ENCODE measurements at regions not wholly inside any gene's neighbourhood (a gene's known extent, or its start where the extent isn't known, plus 50 kb on each side); places are given as distances from the start of the nearest gene placed in this dataset.

DNA sequence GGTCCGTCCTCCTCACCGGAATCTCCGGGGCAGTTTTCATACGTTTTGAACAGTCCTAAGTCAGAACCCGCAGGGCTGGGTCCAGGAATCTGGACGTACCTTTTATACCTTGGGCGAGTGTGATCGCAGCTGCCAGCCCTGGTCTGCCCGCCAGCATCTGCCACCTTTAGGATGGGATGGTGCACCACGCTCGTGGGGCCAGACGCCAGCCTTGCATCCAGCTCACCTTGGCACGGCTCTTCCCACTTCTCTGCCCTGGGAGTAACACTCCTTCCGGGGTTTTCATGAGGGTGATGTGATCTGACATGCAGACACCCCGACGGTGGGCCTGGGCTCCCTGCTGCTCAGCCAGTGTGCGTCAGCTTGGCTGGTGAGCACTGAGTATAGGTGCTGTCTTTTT, 66.6 kb upstream of the ZNF469 start:
- peak overlapping the region; percentile 63 for H3K4me2 ChIP-seq (ENCODE audit: low read length)
- H3K9ac ChIP-seq (ENCODE audit: low read depth, low read length), result peak overlapping the region; percentile 5
- peaks cover 23% of the 10 kb centered on the region for H3K4me1 ChIP-seq (ENCODE audit: control insufficient read depth, insufficient read depth, low read length)
- H3K4me3 ChIP-seq (ENCODE audit: low read length), result peak overlapping the region; percentile 36
- H3K27me3 ChIP-seq (ENCODE audit: control insufficient read depth, insufficient read depth, low read length), result no peaks in the 10 kb centered on the region
- no peaks in the 10 kb centered on the region for H3K36me3 ChIP-seq (ENCODE audit: insufficient read depth, low read length)
- H3K9me3 ChIP-seq (replicated peaks; ENCODE audit: low read length), result peaks cover 4% of the 10 kb centered on the region

DNA sequence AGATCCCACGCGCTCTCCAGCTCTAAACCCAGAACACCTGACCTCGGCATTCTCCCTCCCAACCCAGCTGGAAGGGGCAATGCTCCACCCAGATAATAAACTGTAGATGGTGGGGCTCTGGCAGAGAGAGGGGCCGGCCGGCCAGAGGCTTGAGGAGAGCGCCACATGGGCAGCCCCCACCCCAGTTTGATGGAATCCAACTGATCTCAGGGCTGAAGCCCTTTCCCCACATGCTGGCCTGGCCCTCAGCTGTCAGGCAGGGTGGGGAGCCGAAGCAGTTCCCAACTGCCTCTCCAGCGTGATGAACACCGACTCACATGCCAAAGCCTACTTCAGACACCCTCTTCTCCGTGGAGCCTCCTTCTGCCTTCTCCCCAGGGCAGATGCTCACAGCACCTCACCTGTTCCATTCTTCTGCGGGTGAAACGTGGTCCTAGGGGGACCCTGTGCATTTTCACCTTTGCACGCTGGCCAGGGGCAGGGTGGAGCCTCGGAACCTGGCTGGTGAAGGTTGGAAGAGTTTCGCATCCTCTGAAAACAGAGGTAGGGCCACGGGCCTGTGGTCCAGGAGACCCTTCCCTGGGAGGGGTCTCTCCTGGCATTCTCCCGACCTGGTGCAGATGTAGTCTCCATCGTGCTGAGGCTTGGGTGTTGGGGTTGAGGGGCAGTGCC, 65.7 kb upstream of the ZNF469 start:
- peaks cover 23% of the 10 kb centered on the region for H3K4me1 ChIP-seq (ENCODE audit: control insufficient read depth, insufficient read depth, low read length)
- no peak overlapping the region for H3K4me3 ChIP-seq (ENCODE audit: low read length)
- no peaks in the 10 kb centered on the region for H3K36me3 ChIP-seq (ENCODE audit: insufficient read depth, low read length)
- peaks cover 4% of the 10 kb centered on the region for H3K9me3 ChIP-seq (replicated peaks; ENCODE audit: low read length)
- no peak overlapping the region for H3K4me2 ChIP-seq (ENCODE audit: low read length)
- no peak overlapping the region for H3K9ac ChIP-seq (ENCODE audit: low read depth, low read length)
- no peaks in the 10 kb centered on the region for H3K27me3 ChIP-seq (ENCODE audit: control insufficient read depth, insufficient read depth, low read length)

DNA sequence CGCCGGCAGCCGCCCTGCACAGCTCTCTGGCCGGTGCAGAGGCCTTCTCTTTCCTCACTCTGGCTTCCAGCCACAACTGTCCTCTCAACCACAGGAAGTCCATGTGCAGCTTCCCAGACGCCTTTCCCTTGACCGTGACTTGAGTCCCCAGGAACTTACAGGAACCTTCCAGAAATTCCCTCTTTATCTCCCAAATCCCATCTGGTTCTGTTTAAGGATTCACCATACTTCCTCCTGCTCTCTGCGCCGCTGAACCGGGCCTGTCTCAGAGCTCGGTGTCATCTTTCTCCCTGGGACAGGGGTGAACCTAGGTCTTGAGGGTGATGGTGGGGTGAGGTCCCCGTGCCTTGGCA, 65.2 kb upstream of the ZNF469 start:
- Histone ChIP-seq H3K4me3 (ENCODE audit: low read length) (no peak overlapping the region), H3K4me2 (ENCODE audit: low read length) (no peak overlapping the region), H3K9ac (ENCODE audit: low read depth, low read length) (no peak overlapping the region), H3K27me3 (ENCODE audit: control insufficient read depth, insufficient read depth, low read length) (no peaks in the 10 kb centered on the region), H3K36me3 (ENCODE audit: insufficient read depth, low read length) (no peaks in the 10 kb centered on the region), H3K9me3 (replicated peaks; ENCODE audit: low read length) (peaks cover under 1% of the 10 kb centered on the region), H3K4me1 (ENCODE audit: control insufficient read depth, insufficient read depth, low read length) (peaks cover 23% of the 10 kb centered on the region)

GRCh38 chr16:88318051-88318450, 64.7 kb upstream of the ZNF469 start:
- H3K4me3 ChIP-seq (ENCODE audit: low read length), result no peak overlapping the region
- H3K36me3 ChIP-seq (ENCODE audit: insufficient read depth, low read length), result no peaks in the 10 kb centered on the region
- H3K4me2 ChIP-seq (ENCODE audit: low read length), result no peak overlapping the region
- H3K27me3 ChIP-seq (ENCODE audit: control insufficient read depth, insufficient read depth, low read length), result no peaks in the 10 kb centered on the region
- H3K9me3 ChIP-seq (replicated peaks; ENCODE audit: low read length), result no peaks in the 10 kb centered on the region
- H3K4me1 ChIP-seq (ENCODE audit: control insufficient read depth, insufficient read depth, low read length), result peaks cover 23% of the 10 kb centered on the region
- H3K9ac ChIP-seq (ENCODE audit: low read depth, low read length), result no peak overlapping the region

DNA sequence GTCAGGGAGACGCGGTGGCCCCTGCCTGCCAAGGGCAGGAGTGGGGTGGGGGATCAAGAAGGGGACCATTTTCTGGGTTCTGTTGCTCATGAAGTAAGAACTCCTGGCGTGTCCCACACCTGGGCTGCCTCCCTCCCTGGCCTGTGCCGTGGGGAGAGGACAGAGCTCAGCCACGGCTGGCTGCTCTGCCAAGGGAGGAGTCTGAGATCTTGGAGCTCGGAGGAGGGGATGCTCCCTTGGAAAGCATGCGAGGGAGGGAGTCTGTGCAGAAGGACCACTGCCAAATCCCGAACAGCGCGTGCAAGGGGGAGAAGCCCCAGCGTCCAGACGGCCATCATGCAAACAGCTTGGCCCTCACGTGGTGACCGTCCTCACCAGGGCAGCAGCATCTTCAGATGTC, 64.2 kb upstream of the ZNF469 start:
- Histone ChIP-seq H3K9ac (ENCODE audit: low read depth, low read length) (no peak overlapping the region), H3K27me3 (ENCODE audit: control insufficient read depth, insufficient read depth, low read length) (no peaks in the 10 kb centered on the region), H3K4me2 (ENCODE audit: low read length) (no peak overlapping the region), H3K36me3 (ENCODE audit: insufficient read depth, low read length) (no peaks in the 10 kb centered on the region), H3K4me1 (ENCODE audit: control insufficient read depth, insufficient read depth, low read length) (peaks cover 23% of the 10 kb centered on the region), H3K9me3 (replicated peaks; ENCODE audit: low read length) (no peaks in the 10 kb centered on the region), H3K4me3 (ENCODE audit: low read length) (no peak overlapping the region)

- Histone ChIP-seq H3K27me3 (ENCODE audit: control insufficient read depth, insufficient read depth, low read length) (no peaks in the 10 kb centered on the region), H3K36me3 (ENCODE audit: insufficient read depth, low read length) (no peaks in the 10 kb centered on the region), H3K4me1 (ENCODE audit: control insufficient read depth, insufficient read depth, low read length) (peaks cover 23% of the 10 kb centered on the region), H3K4me2 (ENCODE audit: low read length) (no peak overlapping the region), H3K4me3 (ENCODE audit: low read length) (no peak overlapping the region), H3K9me3 (replicated peaks; ENCODE audit: low read length) (no peaks in the 10 kb centered on the region), H3K9ac (ENCODE audit: low read depth, low read length) (no peak overlapping the region)
Observed at GRCh38 chr16:88319116-88319965, 63.4 kb upstream of the ZNF469 start.

- Histone ChIP-seq H3K4me3 (ENCODE audit: low read length) (no peak overlapping the region), H3K9me3 (replicated peaks; ENCODE audit: low read length) (no peaks in the 10 kb centered on the region), H3K4me1 (ENCODE audit: control insufficient read depth, insufficient read depth, low read length) (peaks cover 11% of the 10 kb centered on the region), H3K36me3 (ENCODE audit: insufficient read depth, low read length) (no peaks in the 10 kb centered on the region), H3K27me3 (ENCODE audit: control insufficient read depth, insufficient read depth, low read length) (no peaks in the 10 kb centered on the region), H3K9ac (ENCODE audit: low read depth, low read length) (no peak overlapping the region), H3K4me2 (ENCODE audit: low read length) (no peak overlapping the region)
Observed at GRCh38 chr16:88320947-88321634, 61.7 kb upstream of the ZNF469 start.

DNA sequence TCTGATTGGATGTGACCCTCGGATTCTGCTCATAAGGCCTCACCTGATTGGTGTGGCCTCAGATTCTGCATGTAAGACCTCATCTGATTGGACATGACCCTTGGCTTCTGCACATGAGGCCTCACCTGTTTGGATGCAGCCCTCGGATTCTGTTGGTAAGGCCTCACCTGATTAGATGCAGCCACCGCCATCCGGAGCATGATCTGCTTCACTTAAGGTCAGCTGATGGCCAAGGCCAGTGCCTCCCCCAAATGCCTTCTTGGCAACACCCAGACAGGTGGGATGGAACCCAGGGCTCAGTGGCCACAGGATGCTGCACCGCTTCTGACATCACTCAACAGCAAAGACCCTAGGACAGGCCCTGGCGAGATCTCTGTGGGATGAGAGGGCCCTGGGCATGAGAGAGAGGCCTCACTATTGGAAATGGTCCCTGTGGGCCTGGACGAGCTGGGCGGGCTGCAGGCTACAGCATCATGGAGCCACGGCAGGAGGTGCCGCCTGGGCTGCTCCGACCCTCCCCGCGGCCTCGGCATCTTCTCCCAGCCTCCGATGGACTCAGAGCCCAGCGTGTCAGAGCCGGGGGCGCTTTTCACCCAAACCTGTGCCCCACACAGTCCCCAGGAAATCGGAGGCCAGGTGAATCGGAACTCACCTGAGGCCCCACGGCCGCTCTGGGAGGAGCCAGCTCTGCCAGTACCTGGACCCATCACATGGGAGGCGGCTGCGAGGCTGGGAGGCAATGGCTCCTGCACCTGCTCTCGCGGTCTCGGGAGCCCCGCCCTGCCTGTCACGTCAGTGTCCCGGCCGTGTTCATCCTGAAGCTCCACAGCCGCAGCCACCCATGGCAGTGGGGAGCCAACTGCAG, 60.9 kb upstream of the ZNF469 start:
- Histone ChIP-seq H3K9me3 (replicated peaks; ENCODE audit: low read length) (no peaks in the 10 kb centered on the region), H3K36me3 (ENCODE audit: insufficient read depth, low read length) (no peaks in the 10 kb centered on the region), H3K4me3 (ENCODE audit: low read length) (no peak overlapping the region), H3K4me2 (ENCODE audit: low read length) (no peak overlapping the region), H3K27me3 (ENCODE audit: control insufficient read depth, insufficient read depth, low read length) (no peaks in the 10 kb centered on the region), H3K9ac (ENCODE audit: low read depth, low read length) (no peak overlapping the region), H3K4me1 (ENCODE audit: control insufficient read depth, insufficient read depth, low read length) (peaks cover 9% of the 10 kb centered on the region)

DNA sequence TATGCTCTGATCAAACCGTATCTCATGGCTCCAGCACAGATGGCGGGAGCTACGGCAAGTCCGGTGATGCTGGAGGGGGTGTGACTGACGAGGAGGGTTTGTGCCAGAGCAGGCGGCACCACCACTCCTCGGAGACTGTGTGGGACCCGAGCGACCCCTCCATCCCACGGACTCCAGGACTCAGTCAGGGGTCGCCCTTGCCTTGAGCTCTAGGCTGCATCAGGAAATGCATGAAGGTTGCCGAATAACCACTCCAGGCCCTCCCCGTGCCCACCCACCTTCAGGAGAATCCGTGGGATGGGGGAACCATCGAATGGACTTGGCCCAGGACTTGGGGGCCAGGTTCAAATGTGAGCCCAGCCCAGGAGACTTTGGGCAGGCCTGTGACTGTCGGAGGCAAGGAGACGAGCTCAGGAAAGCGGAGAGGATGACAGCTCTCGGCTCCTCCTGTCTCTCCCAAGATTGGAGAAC, 60.2 kb upstream of the ZNF469 start:
- Histone ChIP-seq H3K27me3 (ENCODE audit: control insufficient read depth, insufficient read depth, low read length) (no peaks in the 10 kb centered on the region), H3K9ac (ENCODE audit: low read depth, low read length) (no peak overlapping the region), H3K36me3 (ENCODE audit: insufficient read depth, low read length) (no peaks in the 10 kb centered on the region), H3K4me3 (ENCODE audit: low read length) (no peak overlapping the region), H3K4me1 (ENCODE audit: control insufficient read depth, insufficient read depth, low read length) (peaks cover 3% of the 10 kb centered on the region), H3K4me2 (ENCODE audit: low read length) (no peak overlapping the region), H3K9me3 (replicated peaks; ENCODE audit: low read length) (no peaks in the 10 kb centered on the region)

GRCh38 chr16:88323041-88323440, 59.7 kb upstream of the ZNF469 start:
- Histone ChIP-seq H3K4me3 (ENCODE audit: low read length) (no peak overlapping the region), H3K4me2 (ENCODE audit: low read length) (no peak overlapping the region), H3K27me3 (ENCODE audit: control insufficient read depth, insufficient read depth, low read length) (no peaks in the 10 kb centered on the region), H3K4me1 (ENCODE audit: control insufficient read depth, insufficient read depth, low read length) (no peaks in the 10 kb centered on the region), H3K9me3 (replicated peaks; ENCODE audit: low read length) (no peaks in the 10 kb centered on the region), H3K36me3 (ENCODE audit: insufficient read depth, low read length) (no peaks in the 10 kb centered on the region), H3K9ac (ENCODE audit: low read depth, low read length) (no peak overlapping the region)

All from skeletal muscle satellite cell (primary cell).